HPDE6-E6E7 (cell line): ENCODE measurements at regions not wholly inside any gene's neighbourhood (a gene's known extent, or its start where the extent isn't known, plus 50 kb on each side); places are given as distances from the start of the nearest gene placed in this dataset.

Experiments used
- DNase-seq: peaks from one replicate; pipeline ENCODE4 v3.0.0; 2011; ENCODE audit warnings: missing footprints; ENCODE audit errors: extremely low spot score

DNA sequence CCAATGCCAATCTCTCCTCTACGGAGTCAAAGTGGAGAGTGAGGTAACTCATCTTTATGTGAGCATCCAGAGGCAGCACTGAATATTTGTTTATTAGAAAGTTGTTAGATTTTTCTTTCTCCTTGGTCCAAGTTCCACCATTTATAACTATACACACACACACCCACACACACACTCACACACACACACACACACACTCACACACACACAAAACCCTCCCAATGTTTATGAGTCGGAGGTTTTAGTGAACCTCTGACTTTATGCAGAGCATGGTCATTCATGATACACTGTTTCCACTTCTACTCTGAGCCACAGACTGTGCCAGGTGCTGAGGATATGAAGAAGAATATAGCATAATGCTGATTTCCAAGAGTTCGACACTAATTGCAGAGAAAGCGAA lies 132.9 kb upstream of the CCDC68 start:
- DNase-seq = no peak

DNA sequence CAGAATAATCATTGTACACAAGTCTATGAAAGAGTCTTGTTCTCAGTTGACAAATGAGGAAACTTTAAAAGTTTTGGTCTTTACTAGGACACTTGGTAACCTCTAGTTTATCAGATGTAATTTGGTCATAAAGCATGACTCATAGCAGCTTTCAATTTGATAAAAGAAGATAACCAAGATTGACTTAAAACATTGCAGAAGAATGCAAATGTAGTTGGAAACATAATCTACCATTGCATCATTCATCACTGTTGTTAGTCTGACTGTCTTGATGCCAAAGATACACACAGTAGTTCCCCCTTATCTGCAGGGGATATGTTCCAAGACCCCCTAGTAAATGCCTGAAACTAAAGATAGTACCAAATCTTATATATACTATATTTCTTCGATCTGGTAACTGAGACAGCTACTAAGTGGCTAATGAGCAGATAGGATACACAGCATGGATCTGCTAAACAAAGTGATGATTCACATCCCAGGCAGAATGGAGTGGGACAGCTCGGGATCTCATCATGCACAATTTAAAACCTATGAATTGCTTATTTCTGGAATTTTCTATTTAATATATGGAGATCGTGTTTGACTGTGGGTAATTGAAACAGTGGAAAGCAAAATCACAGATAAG lies 131.4 kb upstream of the CCDC68 start:
- no peak for DNase-seq

DNA sequence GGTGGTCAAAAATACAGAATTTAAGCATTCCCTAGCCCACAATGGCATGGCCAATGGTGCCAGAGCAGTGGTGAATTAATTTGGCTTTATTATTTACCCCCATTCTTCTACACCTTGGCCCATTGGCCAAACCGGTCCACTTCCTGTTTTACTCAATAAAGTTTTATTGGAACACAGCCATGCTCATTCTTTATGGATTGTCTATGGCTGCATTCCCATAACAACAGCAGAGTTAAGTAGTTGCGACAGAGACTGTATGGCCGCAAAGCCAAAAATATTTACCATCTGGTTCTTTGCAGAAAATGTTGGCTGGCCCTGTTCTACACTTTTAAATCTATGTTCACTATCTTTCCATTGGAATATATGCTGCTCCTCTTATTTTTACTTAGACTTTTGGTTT lies 130.3 kb upstream of the CCDC68 start:
- no peak for DNase-seq

DNA sequence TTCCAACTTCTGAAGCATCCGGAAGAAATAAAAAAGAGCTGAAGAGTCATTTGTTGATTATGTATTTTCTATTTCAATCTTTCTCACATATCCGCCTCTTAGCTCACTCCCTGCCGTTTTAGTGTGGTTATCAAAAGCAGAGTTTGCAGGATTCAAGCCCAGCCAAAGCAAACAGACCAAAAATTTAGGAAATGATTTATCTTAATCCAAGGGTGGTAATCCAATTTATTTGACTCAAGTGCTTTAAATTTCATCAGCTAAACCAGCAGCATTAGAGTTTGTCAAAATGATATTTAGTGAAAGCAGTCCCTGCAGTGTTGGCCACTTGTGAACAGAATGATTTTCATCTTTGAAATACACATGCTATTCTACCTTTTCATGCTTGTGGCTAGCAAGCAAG lies 129.3 kb upstream of the CCDC68 start:
- DNase-seq = no peak

DNA sequence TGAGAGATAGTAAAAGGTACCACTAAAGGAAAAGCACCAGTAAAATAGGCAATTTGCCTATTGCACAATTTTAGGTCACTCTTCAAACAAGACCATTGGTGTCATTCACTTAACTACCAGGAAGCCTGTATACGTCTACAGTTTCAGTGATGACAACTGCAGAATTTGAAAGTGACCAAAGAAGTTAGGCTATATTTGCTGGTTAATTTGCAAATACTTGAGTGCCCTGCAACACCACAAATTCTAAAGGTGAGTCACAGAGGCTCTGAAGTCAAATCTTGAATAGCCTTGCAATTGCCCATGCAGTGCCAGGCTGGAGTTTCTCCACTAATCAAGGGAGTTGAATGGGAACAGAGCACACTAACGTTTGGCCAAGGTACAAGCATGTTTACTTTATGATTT lies 128.7 kb upstream of the CCDC68 start:
- no peak for DNase-seq

DNA sequence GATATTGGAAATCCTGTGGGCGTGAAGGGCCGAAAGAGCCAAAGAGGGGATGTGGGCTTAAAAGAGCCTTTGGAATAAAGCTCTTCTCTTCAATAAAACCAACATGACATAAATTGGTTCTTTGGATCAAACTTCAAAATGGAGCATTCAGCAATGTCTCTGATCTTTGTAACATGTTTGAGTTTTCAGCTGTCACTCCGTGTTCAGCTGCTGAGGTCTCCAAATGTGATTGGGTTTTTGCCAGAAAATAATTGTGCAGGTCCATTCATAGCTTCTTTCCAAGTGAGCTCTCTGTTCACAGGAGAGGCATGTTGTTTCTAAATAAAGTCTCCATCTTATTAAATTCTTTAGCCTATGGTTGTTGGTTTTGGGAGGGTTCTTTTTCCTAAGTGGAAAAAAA lies 127.6 kb upstream of the CCDC68 start:
- no peak for DNase-seq

DNA sequence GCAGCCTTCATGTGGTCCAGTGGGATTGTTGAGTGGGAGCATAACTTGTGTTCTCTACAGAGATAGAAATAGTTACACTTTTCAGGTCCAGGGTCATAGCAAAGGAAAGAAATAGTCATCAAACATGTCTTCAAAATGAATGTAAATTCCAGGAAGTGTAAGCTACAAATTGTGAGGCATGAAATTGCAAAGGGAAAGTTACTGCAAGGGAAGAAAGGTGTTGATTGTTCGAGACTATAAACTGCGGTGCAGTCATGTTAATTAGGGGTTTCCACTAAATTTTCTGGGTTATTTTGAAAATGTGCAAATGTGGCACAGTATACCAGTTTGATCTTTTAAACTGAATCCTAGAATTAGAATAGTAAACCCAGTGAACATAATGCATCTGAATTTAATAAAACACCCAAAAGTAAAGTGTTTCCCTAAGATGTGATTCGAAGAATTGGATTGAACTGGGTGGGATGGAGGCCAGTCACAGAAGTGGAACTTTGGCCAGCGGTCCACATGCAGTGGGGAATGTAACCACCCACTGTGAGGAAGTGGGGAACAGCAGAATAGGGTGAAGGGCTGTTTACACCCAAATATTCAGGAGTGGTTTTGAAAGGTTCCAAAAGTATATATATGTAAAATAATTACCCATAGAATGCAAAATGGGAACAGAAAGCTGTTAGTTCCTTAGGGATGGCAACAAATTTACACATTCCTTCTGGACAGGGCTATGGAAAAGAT lies 126.5 kb upstream of the CCDC68 start:
- no peak for DNase-seq

DNA sequence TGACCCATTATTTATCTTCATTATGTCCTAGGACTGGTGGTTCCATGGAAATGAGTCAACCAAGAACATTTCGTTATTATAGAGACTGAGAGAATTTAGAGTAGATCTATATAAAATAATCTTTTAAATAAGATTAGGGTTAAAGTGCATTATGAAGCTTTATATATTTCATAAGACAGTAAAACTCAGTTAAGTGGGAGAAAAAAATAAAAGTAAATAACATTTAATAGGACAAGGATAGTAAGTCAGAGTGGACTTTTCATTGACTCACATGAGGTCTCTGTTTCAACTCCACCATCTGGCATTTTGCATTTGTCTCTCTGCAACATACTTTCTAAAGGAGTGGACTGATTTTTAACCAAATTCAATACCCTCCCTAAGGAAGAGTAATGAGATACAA lies 125.3 kb upstream of the CCDC68 start:
- DNase-seq = no peak

DNA sequence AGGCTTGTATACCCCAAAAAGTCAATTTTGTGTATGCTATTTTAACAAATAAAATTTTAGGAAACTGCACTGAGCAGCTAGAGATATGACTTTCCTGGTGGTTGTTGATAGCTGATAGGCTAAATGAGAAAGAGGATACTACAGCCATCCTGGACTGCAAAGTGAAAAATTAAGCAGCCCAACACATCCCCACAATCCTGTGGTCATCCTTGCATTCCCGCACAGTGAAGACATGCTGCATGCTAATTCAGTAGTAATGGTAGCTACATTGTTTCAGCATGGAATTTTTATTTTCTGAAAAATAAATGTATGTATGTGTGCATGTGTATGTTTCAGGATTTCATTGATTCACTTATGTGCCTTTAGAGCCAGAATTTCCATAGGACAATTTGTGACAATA lies 124.2 kb upstream of the CCDC68 start:
- DNase-seq = no peak

DNA sequence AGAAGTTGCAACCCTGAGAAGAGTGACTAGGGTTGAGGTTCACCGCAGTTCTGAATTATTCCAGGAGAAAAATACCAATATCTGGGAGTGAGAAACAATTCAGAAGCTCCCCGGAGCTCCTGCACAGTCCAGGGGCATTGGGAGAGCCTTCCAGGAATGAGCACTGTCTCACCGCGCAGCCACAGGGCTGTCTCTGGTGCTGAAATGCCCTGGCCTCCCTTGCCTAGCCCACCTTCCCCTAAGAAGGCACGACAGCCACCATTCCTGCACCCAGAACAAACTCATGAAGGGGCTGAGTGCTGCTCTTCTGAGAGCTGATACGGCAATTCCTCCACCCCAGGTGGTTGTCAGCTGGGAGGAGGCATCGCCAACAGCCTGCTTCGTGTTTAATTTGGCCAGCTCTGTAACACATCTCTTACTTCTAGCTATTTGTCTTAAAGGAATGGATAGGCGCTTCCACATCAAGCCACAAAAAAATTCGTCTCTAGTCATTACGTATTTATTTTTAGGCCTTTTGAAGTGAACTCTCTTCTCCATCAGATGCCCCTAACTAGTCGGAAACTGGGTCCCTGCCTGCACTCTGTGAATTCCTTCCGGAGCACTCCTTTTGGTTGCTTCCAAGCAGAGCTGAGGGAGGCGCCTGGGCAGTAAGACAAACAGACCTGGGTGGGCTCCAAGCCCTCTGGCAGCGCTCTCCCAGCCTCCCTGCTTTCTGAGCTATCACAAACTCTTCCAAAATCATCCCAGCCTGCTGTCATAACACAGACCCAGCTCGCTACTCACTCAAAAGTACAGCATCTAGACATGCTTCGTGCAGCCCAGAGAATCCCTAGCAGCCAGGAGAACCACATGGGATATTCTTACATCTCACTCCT lies 120.5 kb upstream of the CCDC68 start:
- no peak for DNase-seq

DNA sequence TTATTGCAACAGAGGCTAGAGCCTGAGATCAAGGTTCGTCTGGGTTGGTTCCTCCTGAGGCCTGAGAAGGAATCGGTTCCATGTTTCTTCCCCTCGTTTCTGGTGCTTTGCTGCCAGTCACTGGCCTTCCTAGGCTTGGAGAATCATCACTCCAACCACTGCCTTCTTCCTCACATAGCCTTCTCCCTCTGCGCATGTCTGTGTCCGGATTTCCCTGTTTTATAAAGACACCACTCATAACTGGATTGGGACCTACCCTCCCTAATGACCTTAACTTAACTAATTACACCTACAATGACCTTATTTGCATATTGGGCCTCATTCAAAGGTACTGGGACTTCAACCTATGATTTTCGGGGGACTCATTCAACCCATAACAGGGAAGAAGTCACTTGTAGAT lies 119.8 kb upstream of the CCDC68 start:
- no peak for DNase-seq

DNA sequence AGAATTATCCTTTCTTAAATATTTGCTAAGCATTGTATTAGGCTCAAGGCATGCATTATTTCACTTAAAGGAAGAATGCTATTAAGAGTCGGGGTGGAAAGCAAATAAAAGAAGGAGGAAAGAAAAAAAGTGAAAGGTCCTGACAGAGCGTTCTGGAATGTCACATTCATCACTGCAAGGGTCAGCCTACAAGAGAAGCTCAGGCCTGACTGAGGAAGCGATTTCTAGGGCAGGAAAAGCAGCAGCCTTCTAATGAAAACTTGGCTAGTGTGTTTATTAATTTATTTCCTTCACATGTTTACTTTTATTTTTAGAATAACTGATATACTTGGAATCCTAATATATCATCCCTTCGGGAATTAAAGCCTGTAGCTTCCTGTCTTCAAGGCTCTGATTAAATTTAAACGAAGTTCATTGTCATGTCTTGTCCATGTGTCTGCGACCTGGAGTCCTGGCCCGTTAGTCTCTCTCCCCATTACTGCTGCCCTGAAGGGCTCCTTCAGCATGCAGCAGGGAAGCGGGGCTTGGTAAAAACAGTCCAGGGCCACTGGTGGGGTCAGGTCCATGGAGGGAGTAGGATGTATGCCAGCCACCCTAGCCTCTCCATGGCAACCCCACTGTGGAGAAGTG lies 119.2 kb upstream of the CCDC68 start:
- DNase-seq = no peak

DNA sequence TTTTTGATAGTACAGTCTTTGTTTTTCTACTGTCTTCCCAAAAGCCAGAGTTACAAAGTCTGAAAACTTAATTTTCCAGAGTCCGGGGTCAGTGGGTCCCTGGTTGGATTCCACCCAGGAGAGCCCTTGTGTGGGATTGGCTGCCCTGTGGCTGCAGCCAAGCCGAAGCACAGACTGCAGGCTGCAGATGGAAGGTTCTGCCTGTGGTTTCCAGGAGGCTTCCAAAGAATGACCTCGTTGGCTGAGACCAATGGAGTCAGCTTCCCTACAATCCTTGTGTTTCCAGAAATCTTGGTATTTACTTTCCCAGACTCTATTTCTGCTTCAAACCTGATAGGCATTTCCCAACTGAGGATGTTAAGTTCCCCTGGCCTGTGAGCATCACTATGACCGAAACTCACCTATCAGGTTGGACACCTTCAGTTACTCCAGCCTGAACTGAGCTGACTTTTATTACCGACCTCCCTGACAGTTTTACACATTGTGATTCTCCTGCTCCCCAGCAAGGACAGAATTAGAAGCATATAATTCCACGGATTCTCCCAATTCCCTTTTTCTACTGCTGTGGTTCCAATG lies 117.5 kb upstream of the CCDC68 start:
- no peak for DNase-seq

DNA sequence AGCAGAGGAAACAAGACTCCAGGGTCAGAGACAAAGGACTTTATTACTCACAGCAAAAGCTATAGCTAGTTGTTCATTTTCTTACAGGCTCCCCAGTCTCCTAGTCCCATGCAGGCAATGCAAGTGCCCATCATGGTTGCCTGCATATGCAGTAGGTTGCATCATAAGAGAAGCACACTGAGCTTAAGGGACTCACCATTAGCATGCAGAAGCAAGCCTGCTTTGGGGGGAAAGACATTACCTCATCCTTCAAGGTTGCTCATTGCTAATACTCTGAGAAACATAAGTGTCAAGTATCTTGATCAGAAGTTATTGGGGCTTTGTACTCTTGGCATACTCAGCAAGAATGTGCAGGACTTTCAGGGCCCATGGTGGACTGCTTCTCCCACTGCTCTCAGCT lies 114.6 kb upstream of the CCDC68 start:
- DNase-seq = no peak

DNA sequence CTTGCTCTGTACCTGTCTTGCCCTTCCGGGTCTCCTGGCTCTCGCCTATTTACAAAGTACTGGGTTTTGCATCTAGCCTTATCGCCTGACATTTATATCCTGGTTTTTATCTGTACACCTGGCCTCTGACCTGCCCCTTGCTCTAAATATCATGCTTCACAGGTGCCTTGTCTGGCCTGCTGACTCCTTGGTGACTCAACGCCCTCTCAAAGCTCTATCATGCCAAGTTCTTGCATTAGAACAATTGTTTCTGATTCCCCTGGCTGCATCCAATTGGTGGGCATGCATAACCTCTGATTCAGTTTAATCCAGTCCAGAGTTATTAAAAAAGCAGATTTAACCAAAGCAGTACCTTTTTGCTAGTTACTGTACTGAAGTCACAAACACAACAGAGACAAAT lies 113.9 kb upstream of the CCDC68 start:
- DNase-seq = no peak

DNA sequence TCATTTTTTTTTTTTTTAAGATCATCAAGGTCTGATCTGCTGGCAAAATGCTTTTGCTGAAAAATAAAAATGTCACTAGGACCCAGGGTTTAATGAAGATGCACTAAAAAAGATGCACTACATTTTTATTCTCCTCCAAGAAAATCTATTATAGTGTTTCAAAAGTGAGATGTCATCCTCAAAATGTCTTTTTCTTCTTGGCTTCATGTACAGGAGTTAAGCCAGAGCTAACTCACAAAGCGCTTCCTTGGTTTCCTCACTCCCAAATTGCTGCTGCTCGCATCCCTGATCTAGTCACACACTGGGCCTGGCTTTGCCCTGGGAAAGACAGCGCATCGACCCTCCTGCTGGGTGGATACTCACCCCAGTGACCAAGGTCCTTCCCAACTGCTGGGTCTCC lies 113.4 kb upstream of the CCDC68 start:
- no peak for DNase-seq

DNA sequence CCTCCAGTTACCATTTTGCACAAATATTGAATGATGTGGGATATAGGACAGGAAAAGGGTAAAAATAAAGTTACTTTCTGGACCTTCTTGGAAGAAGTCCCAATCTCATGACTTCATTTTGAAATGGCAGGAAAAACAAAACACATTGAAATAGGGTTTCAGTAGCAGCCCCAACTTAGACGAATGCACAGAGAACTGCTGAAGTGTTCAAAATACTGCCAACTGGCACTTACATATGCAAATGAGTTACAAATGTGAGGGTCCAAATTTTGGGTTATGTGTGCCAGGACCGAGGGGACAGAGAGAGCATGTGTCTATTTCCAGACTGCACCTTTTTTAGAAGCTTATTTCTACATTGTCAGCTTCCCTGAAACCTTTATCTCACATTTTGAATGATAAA lies 112.9 kb upstream of the CCDC68 start:
- no peak for DNase-seq

DNA sequence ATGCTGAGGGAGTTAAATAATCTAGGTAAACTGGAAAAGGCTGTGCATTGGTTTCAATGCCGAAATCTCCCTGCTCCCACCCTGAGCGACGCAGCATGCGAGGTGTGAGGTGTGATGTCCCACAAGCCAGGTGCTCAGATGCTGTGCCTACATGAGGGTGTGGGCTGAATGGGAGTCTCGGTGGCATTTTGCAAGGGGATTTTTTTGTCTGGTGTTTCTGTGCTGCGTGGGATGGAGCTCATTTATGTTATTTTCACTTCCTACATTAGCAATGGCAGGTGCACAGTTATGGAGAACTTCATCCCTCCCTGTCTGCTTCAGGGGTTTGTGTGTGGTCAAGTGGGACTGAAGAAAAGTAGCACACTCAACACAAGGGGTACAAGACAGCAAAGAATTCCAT lies 110.2 kb upstream of the CCDC68 start:
- no peak for DNase-seq

DNA sequence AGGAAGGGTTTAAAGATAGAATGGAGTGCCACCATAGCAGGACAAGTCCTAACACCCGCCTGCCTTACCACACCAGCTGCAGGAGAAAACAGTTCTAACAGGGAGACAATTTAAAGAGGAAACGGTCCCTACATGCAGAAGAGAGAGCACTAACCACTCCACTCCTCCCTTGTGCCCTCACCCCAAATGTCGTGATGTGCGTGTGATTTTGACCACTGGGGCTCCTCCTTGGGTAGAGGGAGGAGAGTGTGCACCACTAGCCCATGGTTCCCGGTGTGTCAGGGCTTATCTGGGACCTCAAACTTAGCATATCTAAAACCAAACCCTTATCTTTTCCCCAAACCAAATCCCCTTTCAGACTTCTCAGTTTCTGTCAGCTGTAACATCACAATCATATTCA lies 105.5 kb upstream of the CCDC68 start:
- DNase-seq = no peak

DNA sequence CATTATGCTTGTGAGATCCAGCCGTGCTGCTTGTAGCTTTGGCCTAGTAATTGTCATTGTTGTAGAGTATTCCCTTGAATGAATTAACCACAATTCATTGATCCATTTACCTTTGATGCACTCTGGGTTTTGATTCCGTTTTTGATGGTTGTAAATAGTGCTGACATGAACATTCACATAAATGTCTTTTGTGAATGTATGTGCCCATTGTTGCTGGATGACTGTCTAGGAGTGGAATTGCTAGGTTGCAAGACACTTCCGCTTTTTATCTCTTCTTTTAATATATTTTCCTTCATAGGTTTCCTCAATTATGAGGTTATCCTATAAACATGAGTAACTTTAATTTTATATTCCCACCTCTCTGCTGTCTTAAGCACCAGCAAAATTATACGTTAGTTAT lies 104.8 kb upstream of the CCDC68 start:
- no peak for DNase-seq

DNA sequence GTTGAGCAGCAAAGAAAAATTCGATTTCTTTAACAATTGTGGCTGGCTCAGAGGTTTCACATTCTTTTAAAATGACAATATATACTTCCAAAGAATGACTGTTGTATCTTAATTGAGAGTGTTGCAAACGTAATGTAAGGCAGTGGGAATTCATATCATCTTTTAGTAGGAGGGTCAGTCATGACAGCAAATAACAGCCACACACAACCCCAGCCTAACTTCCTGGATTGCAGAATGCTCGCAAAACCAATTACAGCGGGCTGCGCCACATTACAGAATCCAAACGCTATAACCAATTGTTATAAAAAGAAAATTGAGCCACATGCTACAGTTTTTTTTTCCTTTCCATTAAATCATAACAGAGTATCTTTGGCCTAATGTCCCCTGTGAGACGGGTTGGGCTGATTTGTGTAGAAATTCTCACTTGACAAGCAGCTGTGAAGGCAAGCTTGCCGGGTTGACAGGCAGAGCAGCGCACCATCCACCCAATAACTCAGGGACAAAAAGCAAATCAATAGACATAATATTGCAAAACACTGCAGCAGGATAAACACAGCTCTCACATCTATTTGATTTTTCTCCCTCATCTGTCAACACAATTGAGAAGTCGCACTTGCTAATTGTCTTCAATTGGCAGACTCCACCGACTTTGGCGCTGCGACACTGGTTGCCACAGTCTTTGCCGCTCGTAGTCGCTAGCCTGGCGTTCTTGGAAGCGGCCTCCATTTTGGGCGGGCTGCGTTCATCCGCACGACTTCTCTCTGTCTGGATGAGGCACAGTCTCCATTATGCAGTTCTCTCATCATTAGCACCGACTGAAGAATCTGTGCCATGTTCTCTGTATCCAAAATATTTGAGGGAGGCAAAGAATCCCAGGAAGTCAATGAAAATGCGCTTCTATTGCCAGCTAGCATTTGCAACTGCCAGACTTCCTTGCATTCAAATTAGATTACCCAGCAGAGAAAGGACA lies 95.0 kb upstream of the CCDC68 start:
- DNase-seq = no peak
